ENCODE measurements at regions not wholly inside any gene's neighbourhood (a gene's known extent, or its start where the extent isn't known, plus 50 kb on each side); places are given as distances from the start of the nearest gene placed in this dataset.

DNA sequence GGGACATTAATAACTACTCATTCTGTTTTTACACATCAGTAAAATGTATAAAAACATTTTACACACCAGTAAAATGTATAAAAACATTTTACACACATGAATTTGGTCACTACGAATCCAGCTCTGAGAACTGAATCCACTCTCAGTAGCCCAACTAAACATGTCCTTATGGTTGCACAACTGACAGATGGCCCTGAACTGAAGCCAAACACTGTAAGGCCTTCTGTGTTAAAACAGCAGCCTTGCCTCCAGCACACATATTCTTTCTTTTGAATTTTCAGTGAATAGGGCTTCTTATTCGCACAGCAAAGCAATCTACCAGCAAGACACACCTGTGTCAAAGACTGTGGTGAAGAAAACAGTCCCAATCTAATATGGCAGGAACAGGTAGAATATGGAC lies 169.9 kb upstream of the FMR1 start:
- Histone ChIP-seq H3K4me1 (ENCODE audit: control insufficient read depth, insufficient read depth, low read length) (no peaks in the 10 kb centered on the region), H3K4me3 (ENCODE audit: low read length) (no peak overlapping the region), H3K27ac (ENCODE audit: low read length) (no peak overlapping the region), H3K9me3 (replicated peaks; ENCODE audit: control insufficient read depth, low read depth, low read length) (no peaks in the 10 kb centered on the region), H3K27me3 (ENCODE audit: control insufficient read depth, insufficient read depth, low read length) (no peaks in the 10 kb centered on the region), H3K36me3 (ENCODE audit: control insufficient read depth, insufficient read depth, low read length) (no peaks in the 10 kb centered on the region)
- 50% methylated on average over 1 of the region's 2 CpGs for WGBS (ENCODE audit: insufficient coverage)
- peak; percentile 46 for DNase-seq

DNA sequence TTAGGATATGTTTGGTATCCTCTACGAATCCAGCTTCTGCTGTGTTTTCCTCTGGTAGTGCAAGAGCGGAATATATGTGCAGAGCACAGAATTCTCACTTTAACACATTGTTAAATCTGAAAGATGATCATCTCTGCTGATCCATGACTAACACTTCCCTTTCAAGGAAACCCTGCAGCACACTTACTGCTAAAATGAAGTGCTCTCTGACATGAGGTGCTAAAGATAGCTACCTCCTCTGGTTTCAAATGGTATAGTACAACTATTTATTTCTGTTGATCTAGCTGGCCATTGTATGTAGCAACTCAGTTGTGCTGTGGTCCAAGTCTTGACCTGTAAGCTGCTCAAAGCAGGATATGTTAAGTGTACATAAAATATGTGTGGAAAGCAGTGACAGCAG lies 162.4 kb upstream of the FMR1 start:
- H3K9me3 ChIP-seq (replicated peaks; ENCODE audit: control insufficient read depth, low read depth, low read length) = no peaks in the 10 kb centered on the region
- peaks cover 2% of the 10 kb centered on the region for H3K27me3 ChIP-seq (ENCODE audit: control insufficient read depth, insufficient read depth, low read length)
- H3K36me3 ChIP-seq (ENCODE audit: control insufficient read depth, insufficient read depth, low read length) = no peaks in the 10 kb centered on the region
- no peaks in the 10 kb centered on the region for H3K4me1 ChIP-seq (ENCODE audit: control insufficient read depth, insufficient read depth, low read length)
- no peak overlapping the region for H3K4me3 ChIP-seq (ENCODE audit: low read length)
- H3K27ac ChIP-seq (ENCODE audit: low read length) = no peak overlapping the region
- no peak for DNase-seq
- no CpG with 5 or more reads among the region's 2 CpGs for WGBS (ENCODE audit: insufficient coverage)

DNA sequence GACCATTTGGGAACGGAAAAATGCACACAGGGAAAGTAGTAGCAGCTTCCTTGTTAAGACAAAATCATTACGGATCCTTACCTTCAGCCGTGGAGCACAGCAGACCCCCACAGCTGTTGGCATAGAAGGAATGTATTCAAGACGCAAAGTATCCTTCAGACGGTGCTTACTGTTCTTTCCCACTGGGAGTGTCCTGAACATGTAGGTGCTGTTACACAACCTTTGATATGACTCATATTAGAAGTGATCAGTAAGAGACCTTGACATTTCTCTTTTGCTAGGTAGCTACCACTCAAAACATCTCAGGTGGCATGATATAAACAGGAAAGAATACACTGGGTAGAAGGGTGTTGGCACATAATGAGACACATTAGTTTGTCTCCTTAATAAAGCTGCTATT lies 154.0 kb upstream of the FMR1 start:
- H3K27ac ChIP-seq (ENCODE audit: low read length) = no peak overlapping the region
- peaks cover 2% of the 10 kb centered on the region for H3K27me3 ChIP-seq (ENCODE audit: control insufficient read depth, insufficient read depth, low read length)
- H3K4me3 ChIP-seq (ENCODE audit: low read length) = no peak overlapping the region
- H3K4me1 ChIP-seq (ENCODE audit: control insufficient read depth, insufficient read depth, low read length) = no peaks in the 10 kb centered on the region
- no peak for DNase-seq
- H3K9me3 ChIP-seq (replicated peaks; ENCODE audit: control insufficient read depth, low read depth, low read length) = no peaks in the 10 kb centered on the region
- WGBS (ENCODE audit: insufficient coverage) = 80% methylated on average over 3 of the region's 5 CpGs
- H3K36me3 ChIP-seq (ENCODE audit: control insufficient read depth, insufficient read depth, low read length) = no peaks in the 10 kb centered on the region

DNA sequence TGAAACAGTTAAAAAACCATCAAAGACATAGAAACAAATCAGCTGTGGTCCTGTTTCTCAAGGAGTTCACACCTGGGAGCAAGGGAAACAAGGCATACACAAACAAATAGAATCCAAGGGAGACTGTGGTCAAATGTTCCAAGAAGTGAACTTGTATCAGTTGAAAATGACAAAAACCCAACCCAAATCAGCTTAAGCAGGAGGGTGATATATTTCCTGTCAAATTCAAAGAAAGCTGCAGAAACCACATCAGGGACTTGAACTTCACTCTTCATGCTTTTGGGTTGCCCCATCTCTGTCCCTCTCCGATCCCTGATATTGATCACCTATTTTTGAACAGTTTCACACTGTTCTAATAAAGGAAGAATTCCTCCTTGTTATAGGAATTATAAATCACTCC lies 148.6 kb upstream of the FMR1 start:
- Histone ChIP-seq H3K4me1 (ENCODE audit: control insufficient read depth, insufficient read depth, low read length) (no peaks in the 10 kb centered on the region), H3K4me3 (ENCODE audit: low read length) (no peak overlapping the region), H3K9me3 (replicated peaks; ENCODE audit: control insufficient read depth, low read depth, low read length) (no peaks in the 10 kb centered on the region), H3K27me3 (ENCODE audit: control insufficient read depth, insufficient read depth, low read length) (no peaks in the 10 kb centered on the region), H3K36me3 (ENCODE audit: control insufficient read depth, insufficient read depth, low read length) (no peaks in the 10 kb centered on the region), H3K27ac (ENCODE audit: low read length) (no peak overlapping the region)
- WGBS (ENCODE audit: insufficient coverage) = no CpG with 5 or more reads among the region's 1 CpG
- no peak for DNase-seq

- H3K4me1 ChIP-seq (ENCODE audit: control insufficient read depth, insufficient read depth, low read length) = no peaks in the 10 kb centered on the region
- DNase-seq = no peak
- H3K27me3 ChIP-seq (ENCODE audit: control insufficient read depth, insufficient read depth, low read length) = no peaks in the 10 kb centered on the region
- no CpG with 5 or more reads among the region's 1 CpG for WGBS (ENCODE audit: insufficient coverage)
- H3K9me3 ChIP-seq (replicated peaks; ENCODE audit: control insufficient read depth, low read depth, low read length) = no peaks in the 10 kb centered on the region
- no peaks in the 10 kb centered on the region for H3K36me3 ChIP-seq (ENCODE audit: control insufficient read depth, insufficient read depth, low read length)
- H3K4me3 ChIP-seq (ENCODE audit: low read length) = no peak overlapping the region
- no peak overlapping the region for H3K27ac ChIP-seq (ENCODE audit: low read length)
Measured at GRCh38 chrX:147764868-147765267, 146.9 kb upstream of the FMR1 start.

DNA sequence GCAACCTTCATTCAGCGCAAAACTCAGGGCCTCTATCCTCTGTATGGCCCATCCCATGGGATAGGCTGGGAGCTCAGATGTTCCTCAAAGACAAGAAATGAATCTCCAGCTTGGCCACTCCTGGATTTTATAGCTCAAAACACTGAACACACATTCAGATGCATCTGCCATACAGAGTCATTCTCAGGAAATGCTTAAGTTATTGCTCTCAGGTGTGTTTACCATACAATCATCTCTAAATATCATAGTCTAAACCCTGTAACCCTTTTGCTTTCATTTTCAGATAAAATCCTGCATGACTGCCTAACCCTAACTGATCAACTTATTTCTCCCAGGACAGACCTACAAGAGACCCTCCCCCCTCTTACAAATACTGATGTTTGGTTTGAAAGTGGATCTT lies 140.9 kb upstream of the FMR1 start:
- Histone ChIP-seq H3K36me3 (ENCODE audit: control insufficient read depth, insufficient read depth, low read length) (no peaks in the 10 kb centered on the region), H3K9me3 (replicated peaks; ENCODE audit: control insufficient read depth, low read depth, low read length) (no peaks in the 10 kb centered on the region), H3K27me3 (ENCODE audit: control insufficient read depth, insufficient read depth, low read length) (no peaks in the 10 kb centered on the region), H3K4me3 (ENCODE audit: low read length) (no peak overlapping the region), H3K4me1 (ENCODE audit: control insufficient read depth, insufficient read depth, low read length) (no peaks in the 10 kb centered on the region), H3K27ac (ENCODE audit: low read length) (no peak overlapping the region)
- no peak for DNase-seq
- WGBS (ENCODE audit: insufficient coverage) = 100% methylated on average over 1 of the region's 1 CpG

DNA sequence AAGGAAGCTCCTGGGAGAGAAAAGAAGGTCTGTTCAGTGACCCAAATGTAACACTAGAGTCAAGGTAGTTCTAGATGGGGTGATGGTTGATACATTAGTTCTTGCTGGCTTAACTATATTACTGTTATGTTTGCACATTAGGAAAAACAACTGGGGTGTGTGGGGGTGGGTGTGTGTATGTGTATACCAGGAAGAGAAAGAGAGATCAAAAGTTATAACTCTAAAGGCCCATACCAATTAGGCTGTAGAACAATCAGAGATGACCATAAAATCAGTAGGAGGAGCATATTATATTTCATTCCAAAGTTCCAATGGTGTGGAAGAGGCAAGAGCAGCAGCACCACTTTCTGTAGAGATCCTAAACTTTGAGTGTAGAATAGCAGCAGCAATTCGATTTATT lies 134.7 kb upstream of the FMR1 start:
- no CpG with 5 or more reads among the region's 1 CpG for WGBS (ENCODE audit: insufficient coverage)
- H3K4me3 ChIP-seq (ENCODE audit: low read length) = no peak overlapping the region
- no peak overlapping the region for H3K27ac ChIP-seq (ENCODE audit: low read length)
- no peaks in the 10 kb centered on the region for H3K36me3 ChIP-seq (ENCODE audit: control insufficient read depth, insufficient read depth, low read length)
- H3K4me1 ChIP-seq (ENCODE audit: control insufficient read depth, insufficient read depth, low read length) = no peaks in the 10 kb centered on the region
- no peak for DNase-seq
- no peaks in the 10 kb centered on the region for H3K27me3 ChIP-seq (ENCODE audit: control insufficient read depth, insufficient read depth, low read length)
- no peaks in the 10 kb centered on the region for H3K9me3 ChIP-seq (replicated peaks; ENCODE audit: control insufficient read depth, low read depth, low read length)

- Histone ChIP-seq H3K27ac (ENCODE audit: low read length) (no peak overlapping the region), H3K9me3 (replicated peaks; ENCODE audit: control insufficient read depth, low read depth, low read length) (no peaks in the 10 kb centered on the region), H3K36me3 (ENCODE audit: control insufficient read depth, insufficient read depth, low read length) (no peaks in the 10 kb centered on the region), H3K4me1 (ENCODE audit: control insufficient read depth, insufficient read depth, low read length) (no peaks in the 10 kb centered on the region), H3K27me3 (ENCODE audit: control insufficient read depth, insufficient read depth, low read length) (no peaks in the 10 kb centered on the region), H3K4me3 (ENCODE audit: low read length) (no peak overlapping the region)
- DNase-seq = no peak
Measured at GRCh38 chrX:147779173-147779572, 132.5 kb upstream of the FMR1 start.

- WGBS (ENCODE audit: insufficient coverage) = no CpG with 5 or more reads among the region's 1 CpG
- Histone ChIP-seq H3K36me3 (ENCODE audit: control insufficient read depth, insufficient read depth, low read length) (no peaks in the 10 kb centered on the region), H3K27ac (ENCODE audit: low read length) (no peak overlapping the region), H3K4me1 (ENCODE audit: control insufficient read depth, insufficient read depth, low read length) (no peaks in the 10 kb centered on the region), H3K9me3 (replicated peaks; ENCODE audit: control insufficient read depth, low read depth, low read length) (no peaks in the 10 kb centered on the region), H3K27me3 (ENCODE audit: control insufficient read depth, insufficient read depth, low read length) (peaks cover 2% of the 10 kb centered on the region), H3K4me3 (ENCODE audit: low read length) (no peak overlapping the region)
- DNase-seq = no peak
Measured at GRCh38 chrX:147781844-147782243, 129.9 kb upstream of the FMR1 start.

GRCh38 chrX:147788641-147789350 lies 122.9 kb upstream of the FMR1 start:
- WGBS (ENCODE audit: insufficient coverage) = 48% methylated on average over 4 of the region's 5 CpGs
- Histone ChIP-seq H3K27ac (ENCODE audit: low read length) (peak overlapping the region; percentile 67), H3K9me3 (replicated peaks; ENCODE audit: control insufficient read depth, low read depth, low read length) (no peaks in the 10 kb centered on the region), H3K4me3 (ENCODE audit: low read length) (no peak overlapping the region), H3K36me3 (ENCODE audit: control insufficient read depth, insufficient read depth, low read length) (no peaks in the 10 kb centered on the region), H3K27me3 (ENCODE audit: control insufficient read depth, insufficient read depth, low read length) (peaks cover 2% of the 10 kb centered on the region), H3K4me1 (ENCODE audit: control insufficient read depth, insufficient read depth, low read length) (no peaks in the 10 kb centered on the region)
- DNase-seq = peak; percentile 89

DNA sequence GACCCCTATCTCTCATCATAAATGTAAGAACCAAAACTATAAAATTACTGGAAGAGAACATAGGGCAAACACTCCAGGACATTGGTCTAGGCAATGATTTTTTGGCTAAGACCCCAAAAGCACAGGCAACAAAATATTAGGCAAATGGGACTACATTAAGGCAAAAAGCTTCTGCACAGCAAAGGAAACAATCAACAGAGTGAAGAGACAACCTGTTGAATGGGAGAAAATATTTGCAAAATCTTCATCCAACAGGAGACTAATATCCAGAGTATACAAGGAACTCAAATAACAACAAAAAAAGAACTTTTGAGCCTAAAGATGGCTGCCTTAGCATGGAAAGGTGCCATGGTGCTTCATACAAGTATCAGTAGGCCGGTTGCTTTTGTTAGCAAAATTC lies 111.1 kb upstream of the FMR1 start:
- 90% methylated on average over 1 of the region's 1 CpG for WGBS (ENCODE audit: insufficient coverage)
- Histone ChIP-seq H3K9me3 (replicated peaks; ENCODE audit: control insufficient read depth, low read depth, low read length) (no peaks in the 10 kb centered on the region), H3K27ac (ENCODE audit: low read length) (no peak overlapping the region), H3K36me3 (ENCODE audit: control insufficient read depth, insufficient read depth, low read length) (no peaks in the 10 kb centered on the region), H3K4me1 (ENCODE audit: control insufficient read depth, insufficient read depth, low read length) (no peaks in the 10 kb centered on the region), H3K4me3 (ENCODE audit: low read length) (no peak overlapping the region), H3K27me3 (ENCODE audit: control insufficient read depth, insufficient read depth, low read length) (no peaks in the 10 kb centered on the region)
- no peak for DNase-seq

Measured in muscle of leg (tissue), 3 donors.